CD14-positive monocyte (primary cell): ENCODE measurements at regions not wholly inside any gene's neighbourhood (a gene's known extent, or its start where the extent isn't known, plus 50 kb on each side); places are given as distances from the start of the nearest gene placed in this dataset.

Experiments
- DNase-seq, 3 donors: peaks; one replicate each; pipeline ENCODE4 v3.0.0-alpha.2; 2011 to 2022
- H2AFZ ChIP-seq: 2 replicates; pipeline ENCODE4 v1.6.0; 2012; ENCODE audit warnings: mild to moderate bottlenecking, low read depth, low read length, inconsistent platforms; ENCODE audit not compliant: insufficient read depth, poor library complexity, severe bottlenecking
- H3K27ac ChIP-seq, 2 donors: 1 replicate in 1 of 2; 2 replicates in 1 of 2; pipeline ENCODE4 v1.5.1; 2012 to 2013; ENCODE audit warnings: low read length in 2 of 2, control low read depth in 1 of 2, inconsistent platforms in 1 of 2, low read depth in 1 of 2, mild to moderate bottlenecking in 1 of 2
- H3K27me3 ChIP-seq, 2 donors: one replicate each; pipeline versions ENCODE4 v1.6.0 to v1.6.1; 2011 to 2013; ENCODE audit warnings: low read length in 2 of 2; ENCODE audit not compliant: control insufficient read depth in 2 of 2, insufficient read depth in 2 of 2
- H3K36me3 ChIP-seq, 2 donors: replicated peaks in 1 of 2; 1 replicate in 1 of 2; 2 replicates in 1 of 2; pipeline versions ENCODE4 v1.5.1 to v1.6.1; 2012 to 2013; ENCODE audit warnings: low read length in 2 of 2, control low read depth in 1 of 2, inconsistent platforms in 1 of 2, mild to moderate bottlenecking in 1 of 2; ENCODE audit not compliant: insufficient read depth in 2 of 2, control insufficient read depth in 1 of 2
- H3K4me1 ChIP-seq, 2 donors: 1 replicate in 1 of 2; 2 replicates in 1 of 2; pipeline versions ENCODE4 v1.5.1 to v1.6.1; 2012 to 2013; ENCODE audit warnings: low read length in 2 of 2, control low read depth in 1 of 2, inconsistent platforms in 1 of 2, mild to moderate bottlenecking in 1 of 2, moderate library complexity in 1 of 2; ENCODE audit not compliant: insufficient read depth in 2 of 2, control insufficient read depth in 1 of 2
- H3K4me2 ChIP-seq: replicated peaks from 2 replicates; pipeline ENCODE3; 2012; ENCODE audit warnings: low read length, moderate library complexity, mild to moderate bottlenecking; ENCODE audit not compliant: poor library complexity, severe bottlenecking; ENCODE audit errors: extremely low read depth
- H3K4me3 ChIP-seq, 3 experiments: fragments of 200-600 bp in 1 of 3; sonication (generic) in 1 of 3; replicated peaks in 1 of 3; 1 replicate in 2 of 3; 2 replicates in 1 of 3; pipeline ENCODE4 v1.5.1; 2011 to 2013; ENCODE audit warnings: low read length in 3 of 3, mild to moderate bottlenecking in 3 of 3, control low read depth in 2 of 3, low read depth in 2 of 3, inconsistent platforms in 1 of 3, moderate library complexity in 1 of 3
- H3K79me2 ChIP-seq: 2 replicates; pipeline ENCODE4 v1.6.0; 2012; ENCODE audit warnings: mild to moderate bottlenecking, control low read depth, inconsistent platforms, low read length, moderate library complexity; ENCODE audit not compliant: insufficient read depth
- H3K9ac ChIP-seq: 2 replicates; pipeline ENCODE4 v1.6.0; 2017; ENCODE audit warnings: low read length, mild to moderate bottlenecking; ENCODE audit not compliant: insufficient read depth, poor library complexity, severe bottlenecking
- H3K9me3 ChIP-seq, 2 donors: replicated peaks in 1 of 2; 1 replicate in 1 of 2; 2 replicates in 1 of 2; pipeline versions ENCODE4 v1.5.1 to v1.6.1; 2012 to 2013; ENCODE audit warnings: low read length in 2 of 2, control low read depth in 1 of 2; ENCODE audit not compliant: control insufficient read depth in 1 of 2, insufficient read depth in 1 of 2
- H4K20me1 ChIP-seq: 2 replicates; pipeline ENCODE4 v1.6.0; 2012; ENCODE audit warnings: mild to moderate bottlenecking, low read length, control low read depth, moderate library complexity; ENCODE audit not compliant: insufficient read depth
- H3K27ac Mint-ChIP-seq, 7 donors: one replicate each; pipeline ENCODE4 v1.8.0; 2020; ENCODE audit warnings: mild to moderate bottlenecking in 7 of 7, mixed read lengths in 7 of 7, moderate library complexity in 6 of 7, inconsistent platforms in 2 of 7
- H3K27me3 Mint-ChIP-seq, 3 donors: one replicate each; pipeline ENCODE4 v1.8.0; 2021 to 2022; ENCODE audit warnings: low read depth in 3 of 3, mild to moderate bottlenecking in 3 of 3, mixed read lengths in 3 of 3, moderate library complexity in 3 of 3, inconsistent platforms in 1 of 3
- H3K36me3 Mint-ChIP-seq, 2 donors: one replicate each; pipeline ENCODE4 v1.8.0; 2020; ENCODE audit warnings: mixed read lengths in 2 of 2, inconsistent platforms in 1 of 2, mild to moderate bottlenecking in 1 of 2
- H3K4me1 Mint-ChIP-seq: one replicate; pipeline ENCODE4 v1.8.0; 2020; ENCODE audit warnings: mild to moderate bottlenecking, mixed read lengths
- H3K4me3 Mint-ChIP-seq, 2 donors: one replicate each; pipeline ENCODE4 v1.8.0; 2020; ENCODE audit warnings: mild to moderate bottlenecking in 2 of 2, mixed read lengths in 2 of 2, moderate library complexity in 1 of 2
- H3K9me3 Mint-ChIP-seq, 7 donors: one replicate each; pipeline ENCODE4 v1.8.0; 2020 to 2022; ENCODE audit warnings: mixed read lengths in 7 of 7, mild to moderate bottlenecking in 6 of 7, moderate library complexity in 6 of 7, inconsistent platforms in 2 of 7
- WGBS: methylation state at CpG from one replicate; pipeline ENCODE4 v1.1.5; 2013; ENCODE audit warnings: missing lambda C conversion rate; ENCODE audit not compliant: insufficient coverage; 5-methylcytosine and 5-hydroxymethylcytosine counted together
- intact Hi-C, 2 donors: fragments of 100-400 bp; cut with micrococcal nuclease; formaldehyde crosslinking; loops; one replicate each; pipeline versions ENCODE4 v1.15.0 to v1.15.1; 2023
- TF ChIP-seq, protein P1 (sequence below): fragments of 200-600 bp; IDR thresholded peaks from one replicate; pipeline ENCODE4 v1.8.0; 2022; ENCODE audit warnings: antibody characterized with exemption, mild to moderate bottlenecking

DNA sequence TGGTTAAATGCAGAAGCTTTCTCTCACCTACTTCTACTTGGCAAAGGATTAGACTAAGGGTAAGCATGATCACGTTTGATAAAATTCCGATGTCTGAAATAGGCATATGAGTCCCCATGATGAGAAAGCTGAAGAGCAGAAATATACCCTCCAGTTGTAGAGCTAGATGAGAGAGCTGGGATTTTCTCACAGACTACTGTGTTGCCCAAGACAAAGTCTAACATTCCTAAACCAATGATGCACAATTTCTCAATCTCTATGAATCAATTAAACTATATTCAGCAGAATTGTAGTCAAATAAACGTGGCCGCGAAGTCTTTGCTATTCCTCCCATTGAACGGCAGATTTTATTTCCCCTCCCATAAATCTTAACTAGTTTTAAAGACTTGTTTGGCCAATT, 699.2 kb downstream of the KCNT2 start:
- peaks cover 0 to 2% (median 0%) of the 10 kb centered on the region in 7 donors for H3K9me3 Mint-ChIP-seq
- intact Hi-C loops, result no loop called here
- Histone ChIP-seq H3K79me2 (no peaks in the 10 kb centered on the region), H3K4me2 (no peak overlapping the region), H2AFZ (no peak overlapping the region), H3K4me3 (no peak overlapping the region), H3K27ac (peak overlapping the region in 1 of 2 donors; percentile 71), H3K36me3 (no peaks in the 10 kb centered on the region), H3K9me3 (no peaks in the 10 kb centered on the region), H4K20me1 (no peaks in the 10 kb centered on the region), H3K27me3 (no peaks in the 10 kb centered on the region), H3K4me1 (peaks cover 11 to 22% of the 10 kb centered on the region in 2 donors), H3K9ac (no peak overlapping the region)
- no peaks in the 10 kb centered on the region for H3K27me3 Mint-ChIP-seq
- DNase-seq, result no peak
- no peak overlapping the region for H3K4me3 Mint-ChIP-seq
- H3K36me3 Mint-ChIP-seq, result no peaks in the 10 kb centered on the region
- H3K27ac Mint-ChIP-seq, result peak overlapping the region in 6 of 7 donors; percentile 2 to 63 (median 40)
- peaks cover 15% of the 10 kb centered on the region for H3K4me1 Mint-ChIP-seq
- TF ChIP-seq, protein P1, sequence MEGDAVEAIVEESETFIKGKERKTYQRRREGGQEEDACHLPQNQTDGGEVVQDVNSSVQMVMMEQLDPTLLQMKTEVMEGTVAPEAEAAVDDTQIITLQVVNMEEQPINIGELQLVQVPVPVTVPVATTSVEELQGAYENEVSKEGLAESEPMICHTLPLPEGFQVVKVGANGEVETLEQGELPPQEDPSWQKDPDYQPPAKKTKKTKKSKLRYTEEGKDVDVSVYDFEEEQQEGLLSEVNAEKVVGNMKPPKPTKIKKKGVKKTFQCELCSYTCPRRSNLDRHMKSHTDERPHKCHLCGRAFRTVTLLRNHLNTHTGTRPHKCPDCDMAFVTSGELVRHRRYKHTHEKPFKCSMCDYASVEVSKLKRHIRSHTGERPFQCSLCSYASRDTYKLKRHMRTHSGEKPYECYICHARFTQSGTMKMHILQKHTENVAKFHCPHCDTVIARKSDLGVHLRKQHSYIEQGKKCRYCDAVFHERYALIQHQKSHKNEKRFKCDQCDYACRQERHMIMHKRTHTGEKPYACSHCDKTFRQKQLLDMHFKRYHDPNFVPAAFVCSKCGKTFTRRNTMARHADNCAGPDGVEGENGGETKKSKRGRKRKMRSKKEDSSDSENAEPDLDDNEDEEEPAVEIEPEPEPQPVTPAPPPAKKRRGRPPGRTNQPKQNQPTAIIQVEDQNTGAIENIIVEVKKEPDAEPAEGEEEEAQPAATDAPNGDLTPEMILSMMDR, result no peak
- WGBS, result no CpG with 5 or more reads among the region's 6 CpGs

DNA sequence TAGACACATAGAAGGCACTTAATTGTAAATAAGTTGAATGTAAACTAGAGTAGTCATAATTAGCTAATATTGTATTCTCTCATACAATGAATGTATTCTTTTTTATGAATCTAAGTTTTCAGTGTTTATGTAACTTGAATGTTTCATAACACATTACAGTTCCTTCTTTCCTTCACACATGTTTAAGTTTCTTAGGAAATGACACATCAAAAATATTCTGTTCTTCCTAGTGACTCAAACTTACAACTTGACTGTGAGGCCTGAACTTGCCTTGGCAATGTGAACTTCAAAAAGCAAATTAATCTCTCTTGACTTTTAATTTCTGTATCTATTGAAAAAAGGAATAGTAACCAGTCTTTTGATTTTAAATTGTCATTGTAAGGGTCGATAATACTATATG, 700.1 kb downstream of the KCNT2 start:
- intact Hi-C loops, result no loop called here
- DNase-seq, result peak; percentile 30 to 68 (median 53)
- H3K27me3 ChIP-seq, result no peaks in the 10 kb centered on the region

More for the DNA sequence above, 700.1 kb downstream of the KCNT2 start:
- H3K4me1 Mint-ChIP-seq, result peaks cover 15% of the 10 kb centered on the region
- H3K27ac ChIP-seq, result peak overlapping the region in 1 of 2 donors; percentile 71
- peaks cover 0 to 2% (median 0%) of the 10 kb centered on the region in 7 donors for H3K9me3 Mint-ChIP-seq
- H2AFZ ChIP-seq, result no peak overlapping the region
- peak overlapping the region in 1 of 3 experiments; percentile 33 for H3K4me3 ChIP-seq
- peak overlapping the region; percentile 15 for H3K9ac ChIP-seq
- H3K9me3 ChIP-seq, result no peaks in the 10 kb centered on the region
- no peaks in the 10 kb centered on the region for H3K27me3 Mint-ChIP-seq
- no CpG with 5 or more reads among the region's 1 CpG for WGBS
- H3K36me3 Mint-ChIP-seq, result no peaks in the 10 kb centered on the region
- no peaks in the 10 kb centered on the region for H3K79me2 ChIP-seq
- TF ChIP-seq, protein P1, result no peak
- H4K20me1 ChIP-seq, result no peaks in the 10 kb centered on the region
- no peaks in the 10 kb centered on the region for H3K36me3 ChIP-seq
- peaks cover 11 to 22% of the 10 kb centered on the region in 2 donors for H3K4me1 ChIP-seq
- H3K4me3 Mint-ChIP-seq, result peak overlapping the region in 1 of 2 donors; percentile 36
- H3K27ac Mint-ChIP-seq, result peak overlapping the region; percentile 26 to 86 (median 65)
- peak overlapping the region; percentile 52 for H3K4me2 ChIP-seq
